ENCODE measurements at regions not wholly inside any gene's neighbourhood (a gene's known extent, or its start where the extent isn't known, plus 50 kb on each side); places are given as distances from the start of the nearest gene placed in this dataset.

- 88 to 99% methylated on average over 3 of the region's 3 CpGs for WGBS, 2 donors
- H3K9me3 ChIP-seq: no peaks in the 10 kb centered on the region
- ATAC-seq (ENCODE audit: low FRiP score in 2 of 2) (no peak), DNase-seq (no peak)
- H3K4me3 ChIP-seq: no peak overlapping the region
- H3K4me1 ChIP-seq: no peaks in the 10 kb centered on the region
- TF ChIP-seq EP300 (IDR thresholded peaks at IDR 0.05): no peak
- no peak for TF ChIP-seq POLR2AphosphoS5 (IDR thresholded peaks at IDR 0.05)
- TF ChIP-seq, protein P1, sequence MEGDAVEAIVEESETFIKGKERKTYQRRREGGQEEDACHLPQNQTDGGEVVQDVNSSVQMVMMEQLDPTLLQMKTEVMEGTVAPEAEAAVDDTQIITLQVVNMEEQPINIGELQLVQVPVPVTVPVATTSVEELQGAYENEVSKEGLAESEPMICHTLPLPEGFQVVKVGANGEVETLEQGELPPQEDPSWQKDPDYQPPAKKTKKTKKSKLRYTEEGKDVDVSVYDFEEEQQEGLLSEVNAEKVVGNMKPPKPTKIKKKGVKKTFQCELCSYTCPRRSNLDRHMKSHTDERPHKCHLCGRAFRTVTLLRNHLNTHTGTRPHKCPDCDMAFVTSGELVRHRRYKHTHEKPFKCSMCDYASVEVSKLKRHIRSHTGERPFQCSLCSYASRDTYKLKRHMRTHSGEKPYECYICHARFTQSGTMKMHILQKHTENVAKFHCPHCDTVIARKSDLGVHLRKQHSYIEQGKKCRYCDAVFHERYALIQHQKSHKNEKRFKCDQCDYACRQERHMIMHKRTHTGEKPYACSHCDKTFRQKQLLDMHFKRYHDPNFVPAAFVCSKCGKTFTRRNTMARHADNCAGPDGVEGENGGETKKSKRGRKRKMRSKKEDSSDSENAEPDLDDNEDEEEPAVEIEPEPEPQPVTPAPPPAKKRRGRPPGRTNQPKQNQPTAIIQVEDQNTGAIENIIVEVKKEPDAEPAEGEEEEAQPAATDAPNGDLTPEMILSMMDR (IDR thresholded peaks at IDR 0.05): no peak
- H3K27ac ChIP-seq: no peak overlapping the region
- H3K36me3 ChIP-seq: no peaks in the 10 kb centered on the region
- H3K27me3 ChIP-seq: no peaks in the 10 kb centered on the region
These were observed 82.2 kb upstream of the DPT start for GRCh38 chr1:168811176-168811575.

DNA sequence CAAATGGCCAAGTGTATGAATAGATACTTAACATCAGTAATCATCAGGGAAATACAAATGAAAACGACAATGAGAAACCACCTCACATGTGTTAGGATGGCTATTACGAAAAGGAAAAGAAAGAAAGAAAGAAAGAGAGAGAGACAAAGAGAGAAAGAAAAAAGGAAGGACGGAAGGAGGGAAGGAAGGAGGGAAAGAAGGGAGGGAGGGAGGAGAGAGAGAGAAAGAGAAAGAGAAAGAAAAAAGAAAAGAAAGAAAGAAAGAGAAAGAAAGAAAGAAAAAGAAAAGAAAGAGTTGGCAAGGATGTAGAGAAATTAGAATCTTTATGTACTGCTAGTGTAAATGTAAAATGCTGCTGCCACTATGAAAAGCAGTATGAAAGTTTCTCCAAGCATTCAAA, 90.7 kb upstream of the DPT start:
- H3K36me3 ChIP-seq: no peaks in the 10 kb centered on the region
- no peak overlapping the region for H3K4me3 ChIP-seq
- ATAC-seq (ENCODE audit: low FRiP score in 2 of 2): no peak
- no peaks in the 10 kb centered on the region for H3K4me1 ChIP-seq
- H3K27me3 ChIP-seq: no peaks in the 10 kb centered on the region
- WGBS, 2 donors: 93 to 96% methylated on average over 3 of the region's 3 CpGs
- no peak overlapping the region for H3K27ac ChIP-seq
- TF ChIP-seq, protein P1 (IDR thresholded peaks at IDR 0.05): no peak
- TF ChIP-seq POLR2A (IDR thresholded peaks at IDR 0.05): no peak
- H3K9me3 ChIP-seq: no peaks in the 10 kb centered on the region
- DNase-seq: no peak

GRCh38 chr1:168821434-168821833, 92.4 kb upstream of the DPT start:
- H3K27ac ChIP-seq: no peak overlapping the region
- no peaks in the 10 kb centered on the region for H3K36me3 ChIP-seq
- H3K9me3 ChIP-seq: no peaks in the 10 kb centered on the region
- ATAC-seq (ENCODE audit: low FRiP score in 2 of 2) (no peak), DNase-seq (no peak)
- WGBS, 2 donors: 50 to 61% methylated on average over 2 of the region's 2 CpGs
- H3K4me1 ChIP-seq: no peaks in the 10 kb centered on the region
- no peak overlapping the region for H3K4me3 ChIP-seq
- TF ChIP-seq EP300 (IDR thresholded peaks at IDR 0.05) (no peak), POLR2A (IDR thresholded peaks at IDR 0.05) (no peak), POLR2AphosphoS5 (IDR thresholded peaks at IDR 0.05) (no peak)
- TF ChIP-seq, protein P1 (IDR thresholded peaks at IDR 0.05): no peak
- no peaks in the 10 kb centered on the region for H3K27me3 ChIP-seq

DNA sequence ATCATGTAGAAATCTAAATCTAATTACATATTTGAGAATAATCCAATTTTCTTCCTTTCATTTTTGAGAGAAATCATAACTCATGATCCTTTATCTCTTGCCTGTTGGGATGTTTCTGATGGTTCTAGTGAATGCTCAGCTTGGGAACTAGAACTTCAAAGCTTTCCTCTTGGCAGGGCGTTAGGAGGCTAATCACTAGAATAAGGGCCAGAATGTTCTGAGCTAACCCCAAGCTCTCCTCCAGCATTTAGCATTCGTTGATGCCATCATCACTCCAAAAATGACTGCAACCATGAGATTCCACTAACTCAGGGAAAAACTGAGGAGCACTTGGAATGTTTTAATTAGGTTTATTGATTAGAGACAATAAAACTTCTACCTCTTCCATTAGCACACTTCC, 93.9 kb upstream of the DPT start:
- H3K9me3 ChIP-seq: no peaks in the 10 kb centered on the region
- TF ChIP-seq, protein P1 (IDR thresholded peaks at IDR 0.05): no peak
- TF ChIP-seq EP300 (IDR thresholded peaks at IDR 0.05) (no peak), POLR2AphosphoS5 (IDR thresholded peaks at IDR 0.05) (no peak), POLR2A (IDR thresholded peaks at IDR 0.05) (no peak)
- H3K4me3 ChIP-seq: no peak overlapping the region
- H3K27ac ChIP-seq: no peak overlapping the region
- ATAC-seq (ENCODE audit: low FRiP score in 2 of 2) (no peak), DNase-seq (no peak)
- H3K36me3 ChIP-seq: no peaks in the 10 kb centered on the region
- H3K27me3 ChIP-seq: no peaks in the 10 kb centered on the region
- WGBS, 2 donors: 70 to 76% methylated on average over 2 of the region's 2 CpGs
- H3K4me1 ChIP-seq: no peaks in the 10 kb centered on the region

- DNase-seq: no peak
- no peaks in the 10 kb centered on the region for H3K4me1 ChIP-seq
- no peaks in the 10 kb centered on the region for H3K9me3 ChIP-seq
- H3K36me3 ChIP-seq: no peaks in the 10 kb centered on the region
- H3K27ac ChIP-seq: no peak overlapping the region
- no peaks in the 10 kb centered on the region for H3K27me3 ChIP-seq
- TF ChIP-seq EP300 (IDR thresholded peaks at IDR 0.05) (no peak), POLR2AphosphoS5 (IDR thresholded peaks at IDR 0.05) (no peak), POLR2A (IDR thresholded peaks at IDR 0.05) (no peak)
- TF ChIP-seq, protein P1 (IDR thresholded peaks at IDR 0.05): no peak
- ATAC-seq (ENCODE audit: low FRiP score in 2 of 2): no peak
- 94 to 96% methylated on average over 4 of the region's 4 CpGs for WGBS, 2 donors
- no peak overlapping the region for H3K4me3 ChIP-seq
These were observed 95.0 kb upstream of the DPT start for GRCh38 chr1:168823988-168824387.

All from upper lobe of left lung (tissue), 6 donors.